Mesothelial cell of epicardium (in vitro differentiated cells): ENCODE measurements at regions not wholly inside any gene's neighbourhood (a gene's known extent, or its start where the extent isn't known, plus 50 kb on each side); places are given as distances from the start of the nearest gene placed in this dataset.

Experiments used
- DNase-seq, 2 experiments: peaks; one replicate each; pipeline ENCODE4 v3.0.0; 2021; ENCODE audit warnings: low spot score in 2 of 2; ENCODE audit not compliant: unreplicated experiment in 2 of 2
- H3K27ac Mint-ChIP-seq: 2 replicates; pipeline ENCODE4 v1.8.0; 2021; ENCODE audit warnings: mixed read lengths
- H3K27me3 Mint-ChIP-seq: 2 replicates; pipeline ENCODE4 v1.8.0; 2021; ENCODE audit warnings: low read depth, mixed read lengths
- H3K36me3 Mint-ChIP-seq: 2 replicates; pipeline ENCODE4 v1.8.0; 2021; ENCODE audit warnings: mixed read lengths
- H3K4me1 Mint-ChIP-seq: 2 replicates; pipeline ENCODE4 v1.8.0; 2021; ENCODE audit warnings: mixed read lengths
- H3K4me3 Mint-ChIP-seq: 2 replicates; pipeline ENCODE4 v1.8.0; 2021; ENCODE audit warnings: mild to moderate bottlenecking, moderate library complexity, mixed read lengths
- H3K9me3 Mint-ChIP-seq: 2 replicates; pipeline ENCODE4 v1.8.0; 2021; ENCODE audit warnings: mixed read lengths
- CTCF ChIP-seq: fragments of 200-600 bp; sonication (generic); IDR thresholded peaks from one replicate; pipeline ENCODE4 v1.5.0; 2021; ENCODE audit warnings: antibody characterized with exemption; ENCODE audit not compliant: unreplicated experiment

GRCh38 chr4:147134536-147135210, 189.0 kb upstream of the TTC29 start:
- no peak for DNase-seq
- peaks cover 51% of the 10 kb centered on the region for H3K4me1 Mint-ChIP-seq
- peak overlapping the region; percentile 45 for H3K27ac Mint-ChIP-seq

GRCh38 chr4:147136310-147136709, 190.6 kb upstream of the TTC29 start:
- peaks cover 2% of the 10 kb centered on the region for H3K36me3 Mint-ChIP-seq
- DNase-seq = no peak
- TF ChIP-seq CTCF = no peak
- H3K4me1 Mint-ChIP-seq = peaks cover 43% of the 10 kb centered on the region
- peaks cover 4% of the 10 kb centered on the region for H3K9me3 Mint-ChIP-seq
- H3K27me3 Mint-ChIP-seq = no peaks in the 10 kb centered on the region
- no peak overlapping the region for H3K4me3 Mint-ChIP-seq
- H3K27ac Mint-ChIP-seq = peak overlapping the region; percentile 73

More at GRCh38 chr4:147134536-147135210, 189.0 kb upstream of the TTC29 start:
- no peaks in the 10 kb centered on the region for H3K27me3 Mint-ChIP-seq
- H3K36me3 Mint-ChIP-seq = no peaks in the 10 kb centered on the region
- no peak for TF ChIP-seq CTCF
- no peaks in the 10 kb centered on the region for H3K9me3 Mint-ChIP-seq
- no peak overlapping the region for H3K4me3 Mint-ChIP-seq

- H3K9me3 Mint-ChIP-seq = peaks cover 4% of the 10 kb centered on the region
- peak overlapping the region; percentile 47 for H3K27ac Mint-ChIP-seq
- no peak for DNase-seq
- peaks cover 43% of the 10 kb centered on the region for H3K4me1 Mint-ChIP-seq
- TF ChIP-seq CTCF = no peak
- H3K4me3 Mint-ChIP-seq = no peak overlapping the region
- H3K36me3 Mint-ChIP-seq = peaks cover 2% of the 10 kb centered on the region
- no peaks in the 10 kb centered on the region for H3K27me3 Mint-ChIP-seq
These were observed 191.1 kb upstream of the TTC29 start for GRCh38 chr4:147136751-147137150.

- Mint-ChIP-seq H3K27me3 (no peaks in the 10 kb centered on the region), H3K4me3 (no peak overlapping the region), H3K9me3 (peaks cover 4% of the 10 kb centered on the region), H3K4me1 (peaks cover 43% of the 10 kb centered on the region), H3K36me3 (peaks cover 2% of the 10 kb centered on the region), H3K27ac (peak overlapping the region; percentile 47)
- no peak for DNase-seq
- TF ChIP-seq CTCF = no peak
These were observed 191.6 kb upstream of the TTC29 start for GRCh38 chr4:147137280-147137679.

- H3K4me3 Mint-ChIP-seq = no peak overlapping the region
- peaks cover 4% of the 10 kb centered on the region for H3K9me3 Mint-ChIP-seq
- peak overlapping the region; percentile 68 for H3K27ac Mint-ChIP-seq
- TF ChIP-seq CTCF = no peak
- peaks cover 38% of the 10 kb centered on the region for H3K4me1 Mint-ChIP-seq
- H3K36me3 Mint-ChIP-seq = peaks cover 2% of the 10 kb centered on the region
- no peaks in the 10 kb centered on the region for H3K27me3 Mint-ChIP-seq
- no peak for DNase-seq
These were observed 192.5 kb upstream of the TTC29 start for GRCh38 chr4:147138171-147138570.
